CD4-positive, alpha-beta T cell treated with Interleukin-6 at 100 ng/mL for 8 hours (primary cell): ENCODE measurements at regions not wholly inside any gene's neighbourhood (a gene's known extent, or its start where the extent isn't known, plus 50 kb on each side); places are given as distances from the start of the nearest gene placed in this dataset.
A peak's percentile ranks its signal among the peaks of the same experiment; 100 is the strongest.
"Not testable (repeated sequence)": the region's sequence is repeated elsewhere in the genome, so short reads cannot be mapped to it uniquely, and the experiment has no call there.

Experiments used
- DNase-seq: peaks from one replicate; pipeline ENCODE4 v3.0.0-alpha.2; 2020; ENCODE audit warnings: mixed read lengths, low spot score

GRCh38 chrX:66912417-66912816, 273.5 kb upstream of the EDA2R start:
- DNase-seq, result no peak

DNA sequence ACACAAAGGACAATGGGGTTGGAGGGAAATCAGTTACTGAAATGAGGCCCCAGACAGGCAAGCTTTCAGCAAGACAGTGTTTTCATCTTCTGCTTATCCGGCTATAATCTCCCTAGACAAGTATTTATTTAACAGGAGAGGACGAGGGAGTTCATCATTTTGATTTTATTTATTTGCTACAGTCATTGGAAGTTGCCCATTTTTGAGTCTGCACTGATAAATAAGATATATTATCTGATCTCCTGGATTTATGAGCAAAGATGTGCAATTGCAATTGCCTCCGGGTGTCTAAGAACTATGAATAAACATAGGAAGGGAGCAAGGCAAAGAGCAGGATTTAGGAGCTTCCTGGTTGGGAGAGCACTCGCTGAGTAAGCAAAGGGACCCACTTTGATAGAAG, 263.2 kb upstream of the EDA2R start:
- DNase-seq, result no peak

DNA sequence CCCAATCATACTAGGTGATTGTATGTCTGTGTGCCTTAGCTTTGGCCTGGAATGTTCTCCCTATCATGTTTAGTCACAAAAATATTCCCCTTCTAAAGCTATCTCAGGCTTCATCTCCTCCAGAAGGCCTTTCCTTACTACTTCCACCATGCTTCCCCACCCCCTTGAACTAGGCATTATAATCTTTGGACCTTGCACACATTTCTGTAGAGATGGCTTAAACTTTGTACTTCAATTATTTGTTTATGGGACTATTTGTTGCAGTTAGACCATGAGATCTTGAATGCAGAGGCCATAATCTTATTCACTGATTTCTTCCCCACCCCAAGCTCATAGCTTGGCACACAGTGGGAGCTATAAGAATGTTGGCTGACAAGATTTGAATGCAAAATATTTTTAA, 262.0 kb upstream of the EDA2R start:
- no peak for DNase-seq

GRCh38 chrX:66892004-66892403, 253.1 kb upstream of the EDA2R start:
- DNase-seq, result no peak

- no peak for DNase-seq
These were observed 250.5 kb upstream of the EDA2R start for GRCh38 chrX:66889418-66889817.

GRCh38 chrX:66882101-66882500, 243.2 kb upstream of the EDA2R start:
- DNase-seq, result no peak

DNA sequence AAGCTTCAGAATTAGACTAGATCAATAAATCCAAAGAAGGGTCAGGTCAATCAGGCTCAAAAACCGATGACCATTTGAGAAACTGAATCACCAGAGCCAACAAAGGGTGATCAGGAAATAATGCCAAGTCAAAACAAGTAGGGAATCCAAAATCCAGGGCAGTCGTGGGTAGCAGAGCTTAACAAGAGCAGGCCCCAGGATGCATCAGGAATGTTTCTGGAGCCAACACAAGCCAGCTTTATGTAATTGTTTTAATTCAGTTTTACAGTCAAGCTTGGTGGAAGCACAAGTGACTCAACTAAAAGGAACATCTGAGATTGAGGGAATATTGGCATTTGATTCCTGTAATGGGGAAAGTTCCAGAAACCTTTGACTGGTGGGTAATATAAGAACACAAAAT, 237.9 kb upstream of the EDA2R start:
- DNase-seq, result no peak

GRCh38 chrX:66872771-66873170, 233.9 kb upstream of the EDA2R start:
- DNase-seq, result no peak

GRCh38 chrX:66863721-66864120, 224.8 kb upstream of the EDA2R start:
- DNase-seq, result no peak

- no peak for DNase-seq
These were observed 194.5 kb upstream of the EDA2R start for GRCh38 chrX:66833426-66833825.

DNA sequence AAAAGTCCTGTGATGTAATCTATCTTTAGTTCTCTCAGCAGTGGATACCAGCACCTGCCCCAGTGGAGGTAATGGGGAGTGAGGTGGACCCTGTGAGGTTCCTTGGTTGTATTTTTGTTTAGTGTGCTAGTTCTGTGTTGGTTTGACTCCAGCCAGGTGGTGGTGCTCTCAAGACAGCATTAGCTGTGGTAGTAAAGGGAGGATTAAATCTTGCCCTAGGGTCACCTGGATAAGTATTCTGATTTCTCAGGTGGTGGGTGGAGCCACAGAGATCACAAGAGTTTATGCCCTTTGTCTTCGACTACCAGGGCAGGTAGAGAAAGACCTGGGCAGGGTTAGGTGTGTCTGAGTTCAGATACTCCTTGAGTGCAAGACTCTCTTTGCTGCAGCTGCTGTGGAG, 176.3 kb upstream of the EDA2R start:
- DNase-seq, result no peak

DNA sequence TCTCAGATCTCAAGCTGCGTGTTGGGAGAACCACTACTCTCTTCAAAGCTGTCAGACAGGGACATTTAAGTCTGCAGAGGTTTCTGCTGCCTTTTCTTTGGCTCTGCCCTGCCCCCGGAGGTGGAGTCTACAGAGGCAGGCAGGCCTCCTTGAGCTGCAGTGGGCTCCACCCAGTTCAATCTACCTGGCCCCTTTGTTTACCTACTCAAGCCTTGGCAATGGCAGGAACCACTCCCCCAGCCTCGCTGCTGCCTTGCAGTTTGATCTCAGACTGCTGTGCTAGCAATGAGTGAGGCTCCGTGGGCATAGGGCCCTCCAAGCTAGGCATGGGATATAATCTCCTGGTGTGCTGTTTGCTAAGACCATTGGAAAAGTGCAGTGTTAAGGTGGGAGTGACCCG, 155.6 kb upstream of the EDA2R start:
- DNase-seq, result not testable (repeated sequence)

DNA sequence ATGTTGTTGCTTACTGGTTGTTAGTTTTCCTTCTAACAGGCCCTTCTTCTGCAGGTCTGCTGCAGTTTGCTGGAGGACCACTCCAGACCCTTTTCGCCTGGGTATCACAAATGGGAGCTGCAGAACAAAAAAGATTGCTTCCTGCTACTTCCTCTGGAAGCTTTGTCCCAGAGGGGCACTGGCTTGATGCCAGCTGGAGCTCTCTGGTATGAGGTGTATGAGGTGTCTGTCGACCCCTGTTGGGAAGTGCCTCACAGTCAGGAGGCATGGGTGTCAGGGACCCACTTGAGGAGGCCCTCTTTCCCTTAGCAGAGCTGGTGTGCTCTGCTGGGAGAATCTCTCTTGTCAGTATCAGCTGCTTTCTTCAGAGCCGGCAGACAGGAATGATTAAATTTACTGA, 127.4 kb upstream of the EDA2R start:
- no peak for DNase-seq

DNA sequence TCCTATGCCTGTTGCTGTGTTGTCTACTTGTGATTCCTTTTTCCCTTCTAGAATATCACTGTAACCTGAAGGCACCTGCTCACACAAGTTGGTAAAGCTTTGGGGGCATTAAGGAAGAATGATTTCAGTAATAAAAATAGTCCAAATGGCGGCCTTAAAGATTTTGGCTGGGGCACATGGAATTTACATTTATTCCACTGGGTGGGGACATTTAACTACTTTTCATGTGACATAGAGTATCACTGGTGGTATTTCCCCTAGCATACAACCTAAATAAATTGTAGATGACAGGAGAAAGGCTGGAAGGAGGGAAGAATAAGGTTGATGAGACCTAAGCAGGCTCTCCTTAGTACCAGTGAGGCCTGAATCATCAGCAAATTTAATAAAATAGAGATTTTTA, 121.8 kb upstream of the EDA2R start:
- no peak for DNase-seq

DNA sequence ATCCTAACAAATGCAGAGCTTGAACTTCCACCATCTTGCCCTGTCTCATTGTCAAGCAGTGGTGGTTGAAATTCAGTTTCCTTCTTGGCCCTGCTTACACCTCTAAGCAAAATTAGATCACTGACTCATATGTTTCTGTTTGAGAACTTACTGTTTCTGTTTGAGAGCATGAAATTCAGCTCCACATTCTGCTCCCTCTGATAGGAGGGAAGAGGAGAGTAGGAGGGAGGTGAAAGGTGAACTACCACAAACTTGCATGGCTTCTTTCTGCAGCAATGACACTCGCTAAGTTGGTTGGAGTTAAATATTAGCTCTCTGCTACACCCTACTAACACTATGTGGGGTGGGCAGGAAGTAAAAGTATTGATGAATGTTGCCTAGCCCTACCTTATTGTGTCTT, 117.8 kb upstream of the EDA2R start:
- DNase-seq, result no peak

DNA sequence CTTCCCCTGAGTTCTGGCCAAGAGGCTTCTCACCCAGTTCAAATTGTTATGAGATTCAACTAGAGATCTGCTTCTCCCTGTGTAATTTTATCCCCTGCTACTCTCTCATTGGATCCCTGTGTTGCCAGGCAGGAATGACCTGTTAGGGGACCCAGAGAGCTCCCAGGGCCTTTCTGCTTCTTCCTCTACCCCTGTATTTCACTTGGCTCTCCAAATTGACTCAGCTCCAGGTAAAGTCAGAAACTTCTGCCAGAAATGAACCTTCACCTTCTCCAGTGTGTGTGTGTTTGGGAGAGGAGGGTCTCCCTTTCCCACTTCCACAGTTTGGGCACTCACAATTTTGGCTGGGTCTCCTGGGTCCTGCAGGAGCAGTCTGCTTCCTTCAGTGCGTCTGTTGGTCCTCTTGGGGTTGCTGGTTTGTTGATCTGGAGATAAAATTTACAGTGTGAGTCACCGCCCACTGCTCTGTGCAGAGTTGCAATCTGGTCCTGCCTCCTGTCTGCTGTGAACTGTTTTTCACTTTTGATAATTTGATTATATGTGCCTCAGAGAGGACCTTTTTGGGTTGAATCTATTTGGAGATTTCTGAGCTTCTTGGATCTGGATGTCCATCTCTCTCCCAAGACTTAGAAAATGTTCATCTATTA, 112.4 kb upstream of the EDA2R start:
- no peak for DNase-seq

DNA sequence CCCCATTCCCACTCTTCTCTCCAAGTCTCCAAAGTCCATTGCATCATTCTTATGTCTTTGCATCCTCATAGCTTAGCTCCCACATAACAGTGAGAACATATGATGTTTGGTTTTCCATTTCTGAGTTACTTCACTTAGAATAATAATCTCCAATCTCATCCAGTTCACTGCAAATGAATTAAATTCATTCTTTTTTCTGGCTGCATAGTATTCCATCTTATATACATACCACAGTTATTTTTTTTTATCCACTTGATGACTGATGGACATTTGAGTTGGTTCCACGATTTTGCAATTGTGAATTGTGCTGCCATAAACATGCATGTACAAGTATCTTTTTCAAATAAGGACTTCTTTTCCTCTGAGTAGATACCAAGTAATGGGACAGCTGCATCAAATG, 105.6 kb upstream of the EDA2R start:
- DNase-seq, result not testable (repeated sequence)

DNA sequence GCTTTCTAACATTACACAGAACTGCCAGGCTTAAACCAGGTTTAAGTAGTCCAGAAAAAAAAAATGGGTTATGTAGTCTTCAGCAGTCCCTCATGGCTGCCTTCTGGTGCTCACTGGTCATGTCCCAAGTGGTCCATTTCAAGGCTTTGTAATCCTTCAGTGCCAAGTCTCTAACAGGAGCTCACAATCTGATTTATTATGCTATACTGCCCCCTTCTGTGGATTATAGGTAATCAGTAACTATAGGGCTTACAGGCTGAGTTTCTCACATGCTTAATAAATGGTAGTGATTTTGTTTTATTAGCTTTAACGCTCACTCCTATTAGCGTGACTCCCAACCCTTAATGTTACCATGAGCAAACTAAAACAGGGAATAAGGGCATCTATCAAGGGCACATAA, 92.5 kb upstream of the EDA2R start:
- peak; percentile 19 for DNase-seq

- DNase-seq, result peak; percentile 50
These were observed 90.0 kb upstream of the EDA2R start for GRCh38 chrX:66728818-66729271.

GRCh38 chrX:66717926-66718325, 79.0 kb upstream of the EDA2R start:
- DNase-seq, result no peak

DNA sequence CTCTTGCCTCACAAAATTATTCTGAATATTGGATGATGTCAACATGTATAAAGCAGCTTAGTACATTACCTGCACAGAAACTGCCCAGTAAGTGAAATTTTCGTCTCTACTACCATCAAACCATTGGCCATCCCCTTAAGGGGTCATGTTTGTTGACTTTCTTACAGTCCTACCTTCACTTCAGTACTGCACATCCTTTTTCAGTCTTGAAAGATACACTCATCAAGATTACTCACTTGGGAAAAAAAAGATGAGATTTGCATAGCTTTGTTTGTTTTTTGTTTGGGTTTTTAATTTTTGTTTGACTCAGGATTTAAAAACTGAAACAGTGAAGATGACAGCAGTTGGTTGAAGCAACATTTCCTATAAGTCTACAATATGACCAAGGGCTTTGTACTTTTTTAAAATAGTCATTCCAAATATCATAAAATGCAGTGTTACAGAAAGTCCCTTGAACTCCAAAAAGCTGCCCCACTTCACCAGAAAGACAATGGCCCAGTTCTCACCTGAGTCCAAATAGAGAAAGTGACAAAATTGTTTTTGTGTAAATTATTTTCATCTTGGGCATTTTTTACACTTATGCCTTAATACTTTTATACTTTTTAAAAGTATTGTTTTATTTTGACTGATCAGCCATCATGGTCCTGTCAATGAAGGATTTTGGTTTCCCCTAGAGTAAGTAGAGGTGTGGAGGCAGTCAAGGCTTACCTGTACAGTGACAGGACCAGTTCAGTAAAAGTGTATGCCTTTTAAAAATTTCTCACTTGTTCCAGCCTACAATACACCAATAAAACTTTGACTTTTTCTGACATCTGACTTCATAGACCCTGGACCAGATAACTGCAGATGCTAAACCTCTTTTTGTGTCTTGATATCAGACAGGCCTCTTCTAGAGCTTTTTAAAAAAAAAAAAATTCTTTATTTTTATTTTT, 59.7 kb upstream of the EDA2R start:
- DNase-seq, result no peak

GRCh38 chrX:66692512-66692911, 53.6 kb upstream of the EDA2R start:
- not testable (repeated sequence) for DNase-seq
